ENCODE measurements at regions not wholly inside any gene's neighbourhood (a gene's known extent, or its start where the extent isn't known, plus 50 kb on each side); places are given as distances from the start of the nearest gene placed in this dataset.

DNA sequence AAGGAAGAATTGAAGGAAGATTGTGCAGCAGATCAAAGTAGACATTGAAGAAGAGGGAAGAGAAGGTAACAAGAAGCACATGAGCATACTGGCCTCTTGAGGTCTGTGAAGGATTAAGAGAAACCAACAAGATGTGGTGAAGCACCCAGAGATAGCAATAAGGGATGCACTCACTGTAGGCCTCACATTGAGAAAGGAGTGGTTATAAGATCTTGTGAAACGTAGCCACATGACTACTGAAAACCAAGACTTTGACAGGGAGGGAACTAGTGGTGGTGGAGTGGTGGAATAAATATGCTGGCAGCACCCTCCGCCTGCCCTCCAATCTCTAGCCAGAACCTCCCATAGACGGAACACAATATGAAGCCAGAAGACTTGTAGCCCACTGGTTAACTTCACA is 651.2 kb downstream of the DIPK2A start:
- TF ChIP-seq ZNF274 (IDR thresholded peaks at IDR 0.05; ENCODE audit: low read depth, low read length) (no peak), SUZ12 (IDR thresholded peaks at IDR 0.05; ENCODE audit: extremely low read depth, insufficient read depth, insufficient read length) (no peak), YY1 (IDR thresholded peaks at IDR 0.05; ENCODE audit: insufficient read depth, insufficient read length) (no peak)
- Histone ChIP-seq H3K9me3 (ENCODE audit: insufficient read depth, low read length) (no peaks in the 10 kb centered on the region), H3K36me3 (ENCODE audit: insufficient read depth, insufficient read length, low read length) (no peaks in the 10 kb centered on the region), H3K27me3 (ENCODE audit: insufficient read depth, insufficient read length) (no peaks in the 10 kb centered on the region), H3K4me3 (ENCODE audit: insufficient read length, low read depth) (no peak overlapping the region), H3K4me1 (ENCODE audit: insufficient read depth, insufficient read length) (no peaks in the 10 kb centered on the region), H3K9ac (ENCODE audit: insufficient read length, low read depth) (no peak overlapping the region)
- DNase-seq (ENCODE audit: low read depth, low spot score) = no peak

DNA sequence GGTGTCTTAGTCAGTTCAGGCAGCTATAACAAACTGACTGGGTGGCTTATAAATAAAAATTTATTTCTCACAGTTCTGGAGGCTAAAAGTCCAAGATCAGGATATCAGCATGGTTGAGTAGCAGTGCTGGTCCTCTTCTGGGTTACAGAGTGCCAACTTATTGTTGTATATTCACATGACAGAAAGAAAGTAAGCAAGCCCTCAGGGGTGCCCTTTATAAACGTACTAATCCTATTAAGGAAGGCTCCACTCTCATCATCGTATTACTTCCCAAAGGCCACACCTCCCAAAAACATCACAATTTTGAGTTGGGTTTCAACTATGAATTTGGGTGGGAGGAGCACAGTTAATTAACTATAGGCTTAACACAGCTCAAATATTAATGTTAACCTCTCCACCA is 653.0 kb downstream of the DIPK2A start:
- TF ChIP-seq ZNF274 (IDR thresholded peaks at IDR 0.05; ENCODE audit: low read depth, low read length) (no peak), YY1 (IDR thresholded peaks at IDR 0.05; ENCODE audit: insufficient read depth, insufficient read length) (no peak), SUZ12 (IDR thresholded peaks at IDR 0.05; ENCODE audit: extremely low read depth, insufficient read depth, insufficient read length) (no peak)
- H3K36me3 ChIP-seq (ENCODE audit: insufficient read depth, insufficient read length, low read length) = no peaks in the 10 kb centered on the region
- no peaks in the 10 kb centered on the region for H3K9me3 ChIP-seq (ENCODE audit: insufficient read depth, low read length)
- no peaks in the 10 kb centered on the region for H3K27me3 ChIP-seq (ENCODE audit: insufficient read depth, insufficient read length)
- no peak overlapping the region for H3K4me3 ChIP-seq (ENCODE audit: insufficient read length, low read depth)
- no peaks in the 10 kb centered on the region for H3K4me1 ChIP-seq (ENCODE audit: insufficient read depth, insufficient read length)
- no peak for DNase-seq (ENCODE audit: low read depth, low spot score)
- H3K9ac ChIP-seq (ENCODE audit: insufficient read length, low read depth) = no peak overlapping the region

DNA sequence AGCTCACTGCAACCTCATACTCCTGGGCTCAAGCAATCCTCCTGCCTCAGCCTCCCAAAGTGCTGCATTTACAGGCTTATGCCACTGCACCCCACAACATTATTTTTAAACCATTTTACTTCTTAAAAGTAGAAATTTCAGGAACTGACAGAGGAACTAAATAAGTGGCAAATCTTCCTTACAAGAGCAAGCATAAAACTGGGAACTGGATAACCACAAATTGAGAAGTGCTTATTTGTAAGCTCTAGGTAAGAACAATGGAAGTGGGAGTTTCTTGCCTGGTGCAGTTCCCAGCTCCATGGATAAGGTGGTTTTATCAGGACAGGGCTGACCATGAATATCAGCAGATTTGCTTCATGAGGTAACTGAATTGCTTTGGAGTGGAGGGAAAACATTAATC is 655.2 kb downstream of the DIPK2A start:
- H3K36me3 ChIP-seq (ENCODE audit: insufficient read depth, insufficient read length, low read length) = no peaks in the 10 kb centered on the region
- H3K4me3 ChIP-seq (ENCODE audit: insufficient read length, low read depth) = no peak overlapping the region
- no peaks in the 10 kb centered on the region for H3K9me3 ChIP-seq (ENCODE audit: insufficient read depth, low read length)
- no peak for DNase-seq (ENCODE audit: low read depth, low spot score)
- no peaks in the 10 kb centered on the region for H3K27me3 ChIP-seq (ENCODE audit: insufficient read depth, insufficient read length)
- H3K9ac ChIP-seq (ENCODE audit: insufficient read length, low read depth) = no peak overlapping the region
- no peak for TF ChIP-seq ZNF274 (IDR thresholded peaks at IDR 0.05; ENCODE audit: low read depth, low read length)
- no peak for TF ChIP-seq SUZ12 (IDR thresholded peaks at IDR 0.05; ENCODE audit: extremely low read depth, insufficient read depth, insufficient read length)
- TF ChIP-seq YY1 (IDR thresholded peaks at IDR 0.05; ENCODE audit: insufficient read depth, insufficient read length) = no peak
- H3K4me1 ChIP-seq (ENCODE audit: insufficient read depth, insufficient read length) = no peaks in the 10 kb centered on the region

DNA sequence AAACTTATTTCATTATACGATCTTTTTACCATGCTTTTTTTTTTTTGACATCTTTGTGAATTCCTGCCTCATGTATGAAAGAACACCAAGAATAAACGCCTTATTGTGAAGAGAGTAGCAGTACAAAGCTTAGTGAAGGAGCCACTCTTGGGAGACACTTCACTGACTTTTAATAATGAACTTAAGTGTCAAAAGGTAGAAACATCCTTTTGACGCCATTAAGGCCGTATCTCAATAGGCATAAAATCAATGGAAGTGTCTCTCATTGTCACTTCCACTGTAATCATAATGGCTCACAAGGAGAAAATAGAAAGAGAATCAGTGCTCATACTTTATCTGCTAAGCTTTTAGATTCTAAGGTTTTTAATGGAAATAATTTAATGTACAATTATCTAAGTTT is 657.8 kb downstream of the DIPK2A start:
- Histone ChIP-seq H3K4me3 (ENCODE audit: insufficient read length, low read depth) (no peak overlapping the region), H3K4me1 (ENCODE audit: insufficient read depth, insufficient read length) (no peaks in the 10 kb centered on the region), H3K27me3 (ENCODE audit: insufficient read depth, insufficient read length) (no peaks in the 10 kb centered on the region), H3K9ac (ENCODE audit: insufficient read length, low read depth) (no peak overlapping the region), H3K36me3 (ENCODE audit: insufficient read depth, insufficient read length, low read length) (no peaks in the 10 kb centered on the region), H3K9me3 (ENCODE audit: insufficient read depth, low read length) (no peaks in the 10 kb centered on the region)
- TF ChIP-seq YY1 (IDR thresholded peaks at IDR 0.05; ENCODE audit: insufficient read depth, insufficient read length) (no peak), ZNF274 (IDR thresholded peaks at IDR 0.05; ENCODE audit: low read depth, low read length) (no peak), SUZ12 (IDR thresholded peaks at IDR 0.05; ENCODE audit: extremely low read depth, insufficient read depth, insufficient read length) (no peak)
- DNase-seq (ENCODE audit: low read depth, low spot score) = no peak

DNA sequence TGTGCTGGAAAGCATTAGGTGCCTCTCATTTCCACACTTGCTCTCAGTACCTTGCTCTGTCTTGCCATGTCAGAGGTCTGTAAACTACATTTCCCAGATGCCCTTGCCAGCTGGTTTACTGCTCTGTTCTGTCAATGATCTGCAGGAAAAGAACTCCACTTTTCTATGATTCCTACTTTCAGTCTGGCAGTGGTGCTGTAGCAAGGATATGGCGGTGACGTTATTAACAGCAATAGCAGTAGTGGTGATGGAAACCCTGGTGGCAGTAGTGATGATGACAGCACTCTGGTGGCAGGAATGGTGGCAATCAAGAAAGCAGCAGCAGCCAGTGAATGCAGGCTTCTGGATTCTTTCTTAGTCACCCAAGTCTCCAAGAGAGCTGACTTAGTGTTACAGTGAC is 665.2 kb downstream of the DIPK2A start:
- TF ChIP-seq ZNF274 (IDR thresholded peaks at IDR 0.05; ENCODE audit: low read depth, low read length) (no peak), SUZ12 (IDR thresholded peaks at IDR 0.05; ENCODE audit: extremely low read depth, insufficient read depth, insufficient read length) (no peak), YY1 (IDR thresholded peaks at IDR 0.05; ENCODE audit: insufficient read depth, insufficient read length) (no peak)
- no peak overlapping the region for H3K4me3 ChIP-seq (ENCODE audit: insufficient read length, low read depth)
- H3K4me1 ChIP-seq (ENCODE audit: insufficient read depth, insufficient read length) = no peaks in the 10 kb centered on the region

DNA sequence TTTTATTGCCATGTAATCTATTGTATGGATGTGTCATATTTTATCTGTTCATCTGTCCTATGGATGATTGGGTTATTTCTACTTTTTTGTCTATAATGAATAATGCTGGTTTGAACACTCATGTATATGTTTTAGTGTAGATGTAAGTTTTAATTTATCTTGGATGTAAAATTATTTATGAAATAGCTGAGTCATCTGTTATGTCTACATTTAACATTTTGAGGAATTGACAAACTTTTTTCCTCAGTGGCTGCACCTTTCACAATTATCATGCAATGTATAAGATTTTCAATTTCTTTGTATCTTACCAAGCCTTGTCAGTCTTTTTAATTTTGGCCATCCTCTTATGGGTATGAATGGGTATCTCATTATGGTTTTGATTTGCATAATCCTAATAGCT is 666.4 kb downstream of the DIPK2A start:
- no peak for DNase-seq (ENCODE audit: low read depth, low spot score)
- H3K9me3 ChIP-seq (ENCODE audit: insufficient read depth, low read length) = no peaks in the 10 kb centered on the region
- TF ChIP-seq ZNF274 (IDR thresholded peaks at IDR 0.05; ENCODE audit: low read depth, low read length) (no peak), YY1 (IDR thresholded peaks at IDR 0.05; ENCODE audit: insufficient read depth, insufficient read length) (no peak)
- H3K27me3 ChIP-seq (ENCODE audit: insufficient read depth, insufficient read length) = no peaks in the 10 kb centered on the region
- H3K4me3 ChIP-seq (ENCODE audit: insufficient read length, low read depth) = no peak overlapping the region
- no peaks in the 10 kb centered on the region for H3K36me3 ChIP-seq (ENCODE audit: insufficient read depth, insufficient read length, low read length)
- H3K4me1 ChIP-seq (ENCODE audit: insufficient read depth, insufficient read length) = no peaks in the 10 kb centered on the region
- no peak overlapping the region for H3K9ac ChIP-seq (ENCODE audit: insufficient read length, low read depth)

More for the DNA sequence above, 665.2 kb downstream of the DIPK2A start:
- Histone ChIP-seq H3K9ac (ENCODE audit: insufficient read length, low read depth) (no peak overlapping the region), H3K27me3 (ENCODE audit: insufficient read depth, insufficient read length) (no peaks in the 10 kb centered on the region), H3K36me3 (ENCODE audit: insufficient read depth, insufficient read length, low read length) (no peaks in the 10 kb centered on the region), H3K9me3 (ENCODE audit: insufficient read depth, low read length) (no peaks in the 10 kb centered on the region)
- peak; percentile 11 for DNase-seq (ENCODE audit: low read depth, low spot score)

DNA sequence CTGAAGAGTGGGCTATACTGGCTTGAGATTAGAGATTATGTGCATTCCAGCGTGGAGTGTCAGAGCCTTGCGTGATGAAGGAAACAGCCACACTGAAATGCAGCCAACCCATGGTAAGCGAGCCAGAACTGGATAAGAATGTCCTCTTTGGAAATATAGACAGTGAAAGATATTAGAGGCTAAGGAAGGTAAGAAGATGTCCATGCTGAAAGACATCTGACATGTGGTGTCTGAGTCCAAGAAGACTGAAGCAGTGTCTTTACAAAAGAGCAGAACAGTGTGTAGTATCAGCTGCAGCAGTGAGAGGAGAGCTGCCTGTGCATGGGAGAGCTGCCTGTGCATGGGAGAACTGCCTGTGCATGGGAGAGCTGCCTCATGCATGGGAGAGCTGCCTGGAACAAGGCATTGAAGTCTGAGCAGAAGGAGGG is 672.2 kb downstream of the DIPK2A start:
- DNase-seq (ENCODE audit: low read depth, low spot score) = no peak
- Histone ChIP-seq H3K36me3 (ENCODE audit: insufficient read depth, insufficient read length, low read length) (no peaks in the 10 kb centered on the region), H3K4me3 (ENCODE audit: insufficient read length, low read depth) (no peak overlapping the region)

DNA sequence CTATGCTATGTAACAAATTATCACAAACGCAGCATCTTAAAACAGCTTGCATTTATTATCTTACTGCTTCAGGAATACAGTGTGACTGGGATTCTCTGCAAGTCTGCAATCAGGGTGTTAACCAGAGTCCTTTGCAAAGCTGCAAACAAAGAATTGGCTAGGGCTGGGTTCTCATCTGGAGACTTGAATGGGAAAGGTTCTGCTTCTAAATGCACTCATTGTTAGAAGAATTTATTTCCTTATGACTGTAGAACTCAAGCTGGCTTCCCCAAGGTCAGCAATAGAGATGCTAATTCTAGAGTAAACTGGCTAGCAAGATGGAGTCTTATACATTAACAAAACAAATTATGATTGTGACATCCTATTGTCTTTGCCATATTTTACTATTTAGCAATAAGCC is 673.7 kb downstream of the DIPK2A start:
- Histone ChIP-seq H3K27me3 (ENCODE audit: insufficient read depth, insufficient read length) (no peaks in the 10 kb centered on the region), H3K36me3 (ENCODE audit: insufficient read depth, insufficient read length, low read length) (no peaks in the 10 kb centered on the region), H3K9ac (ENCODE audit: insufficient read length, low read depth) (no peak overlapping the region), H3K4me3 (ENCODE audit: insufficient read length, low read depth) (no peak overlapping the region), H3K9me3 (ENCODE audit: insufficient read depth, low read length) (no peaks in the 10 kb centered on the region), H3K4me1 (ENCODE audit: insufficient read depth, insufficient read length) (no peaks in the 10 kb centered on the region)
- TF ChIP-seq ZNF274 (IDR thresholded peaks at IDR 0.05; ENCODE audit: low read depth, low read length) (no peak), SUZ12 (IDR thresholded peaks at IDR 0.05; ENCODE audit: extremely low read depth, insufficient read depth, insufficient read length) (no peak), YY1 (IDR thresholded peaks at IDR 0.05; ENCODE audit: insufficient read depth, insufficient read length) (no peak)
- peak; percentile 59 for DNase-seq (ENCODE audit: low read depth, low spot score)

More for the DNA sequence above, 672.2 kb downstream of the DIPK2A start:
- Histone ChIP-seq H3K27me3 (ENCODE audit: insufficient read depth, insufficient read length) (no peaks in the 10 kb centered on the region), H3K9me3 (ENCODE audit: insufficient read depth, low read length) (no peaks in the 10 kb centered on the region), H3K4me1 (ENCODE audit: insufficient read depth, insufficient read length) (no peaks in the 10 kb centered on the region), H3K9ac (ENCODE audit: insufficient read length, low read depth) (no peak overlapping the region)
- no peak for TF ChIP-seq ZNF274 (IDR thresholded peaks at IDR 0.05; ENCODE audit: low read depth, low read length)
- no peak for TF ChIP-seq SUZ12 (IDR thresholded peaks at IDR 0.05; ENCODE audit: extremely low read depth, insufficient read depth, insufficient read length)
- TF ChIP-seq YY1 (IDR thresholded peaks at IDR 0.05; ENCODE audit: insufficient read depth, insufficient read length) = no peak

Measured in NT2/D1 (cell line).